Activated CD8-positive, alpha-beta memory T cell treated with anti-CD3 and anti-CD28 coated beads for 24 hours (primary cell): ENCODE measurements at regions not wholly inside any gene's neighbourhood (a gene's known extent, or its start where the extent isn't known, plus 50 kb on each side); places are given as distances from the start of the nearest gene placed in this dataset.
"Not testable (repeated sequence)": the region's sequence is repeated elsewhere in the genome, so short reads cannot be mapped to it uniquely, and the experiment has no call there.

ENCODE experiments used
- DNase-seq: peaks from one replicate; pipeline ENCODE4 v3.0.0-alpha.2; 2020

DNA sequence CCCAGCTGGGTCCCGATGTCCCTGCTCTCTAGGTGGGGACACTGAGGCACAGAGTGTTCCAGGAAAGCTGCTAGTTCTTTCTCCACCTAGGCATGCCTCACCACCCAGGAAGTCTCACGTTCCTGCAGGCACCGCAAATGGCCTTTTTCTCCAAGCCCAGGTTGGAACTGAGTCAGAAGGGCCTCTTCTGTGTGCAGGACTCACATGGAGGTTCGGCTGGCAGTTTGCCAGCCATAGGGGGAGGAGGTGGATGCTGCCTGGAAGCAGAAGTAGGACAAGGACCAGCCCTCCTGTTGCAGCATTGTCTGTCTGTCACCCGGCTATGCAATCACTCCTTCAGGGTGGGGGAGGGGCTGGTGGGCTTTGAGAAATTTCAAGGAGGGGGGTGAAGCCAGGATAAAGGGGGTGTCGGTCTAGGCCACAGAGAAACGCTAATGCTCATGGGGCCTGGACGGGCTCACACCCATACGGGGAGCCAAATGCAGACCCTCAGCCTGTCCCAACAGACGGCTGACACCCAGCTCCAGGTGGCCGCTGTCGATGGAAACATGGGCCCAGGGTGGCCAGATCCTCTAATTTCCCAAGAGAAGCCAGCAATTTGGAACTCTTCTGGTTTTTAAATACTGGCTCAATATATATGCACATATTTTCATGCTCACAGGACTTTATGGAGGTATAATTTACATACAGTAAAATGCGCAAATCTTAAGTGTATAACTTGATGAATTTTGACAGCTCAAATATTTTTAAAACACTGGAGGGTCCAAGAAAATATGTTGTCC lies 120.5 kb downstream of the PHETA1 start:
- no peak for DNase-seq

DNA sequence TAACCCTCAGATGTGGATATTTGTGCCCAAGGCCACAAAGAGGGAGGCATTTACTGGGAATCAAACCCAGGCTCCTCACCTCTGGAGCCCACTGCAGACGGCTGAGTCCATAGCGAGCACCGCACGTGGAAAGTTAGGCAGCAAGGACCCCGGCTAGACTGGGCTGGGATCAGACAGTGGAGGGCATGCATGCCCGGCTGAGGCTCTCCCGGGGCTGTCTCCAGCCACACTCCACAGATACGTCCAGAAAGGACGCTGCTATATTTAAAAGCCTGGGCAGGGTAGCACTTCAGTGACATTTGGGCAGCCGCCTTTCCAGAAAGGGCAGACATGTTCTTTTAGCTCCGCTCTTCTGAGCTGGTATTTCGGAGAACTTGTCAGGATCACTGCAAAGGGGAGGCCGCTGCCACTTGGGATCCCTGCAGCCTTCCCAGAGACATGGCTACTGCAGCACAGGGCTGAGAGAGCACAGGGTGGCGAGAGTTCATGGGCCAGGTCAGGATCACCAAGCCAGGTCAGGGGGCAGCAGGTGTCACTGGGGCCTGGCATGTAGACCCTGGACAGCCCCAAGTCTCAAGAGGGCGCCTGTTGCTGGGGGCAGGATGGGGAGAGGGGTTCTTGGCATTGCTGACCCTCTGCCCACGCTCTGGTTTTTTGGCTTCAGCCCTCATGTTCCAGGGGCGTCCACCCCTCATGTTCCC lies 121.7 kb downstream of the PHETA1 start:
- no peak for DNase-seq

DNA sequence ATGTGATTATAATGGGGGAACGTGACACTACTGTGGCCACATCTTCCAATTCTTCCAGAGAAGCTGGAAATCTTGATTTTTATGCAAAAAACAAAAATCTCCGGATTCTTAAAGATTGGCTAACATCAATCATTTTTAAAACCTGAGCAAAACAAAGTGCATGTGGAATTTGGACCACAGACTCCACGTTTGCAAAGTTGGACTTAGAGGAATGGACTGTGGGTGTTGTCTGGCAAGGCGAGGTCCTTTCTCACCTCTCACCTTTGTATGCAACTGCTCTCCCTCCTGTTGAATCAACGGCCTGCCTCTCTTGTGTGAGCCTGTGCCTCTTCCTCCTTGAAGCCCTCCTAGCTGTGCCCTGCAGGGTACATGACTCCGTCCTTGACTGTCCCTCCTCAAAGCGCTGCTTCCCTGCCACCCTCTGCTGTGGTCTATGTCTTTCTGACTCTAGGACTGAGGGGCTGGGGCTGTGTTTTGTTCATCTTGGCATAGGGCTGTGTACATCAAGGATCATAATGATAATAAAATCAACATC lies 122.4 kb downstream of the PHETA1 start:
- no peak for DNase-seq

DNA sequence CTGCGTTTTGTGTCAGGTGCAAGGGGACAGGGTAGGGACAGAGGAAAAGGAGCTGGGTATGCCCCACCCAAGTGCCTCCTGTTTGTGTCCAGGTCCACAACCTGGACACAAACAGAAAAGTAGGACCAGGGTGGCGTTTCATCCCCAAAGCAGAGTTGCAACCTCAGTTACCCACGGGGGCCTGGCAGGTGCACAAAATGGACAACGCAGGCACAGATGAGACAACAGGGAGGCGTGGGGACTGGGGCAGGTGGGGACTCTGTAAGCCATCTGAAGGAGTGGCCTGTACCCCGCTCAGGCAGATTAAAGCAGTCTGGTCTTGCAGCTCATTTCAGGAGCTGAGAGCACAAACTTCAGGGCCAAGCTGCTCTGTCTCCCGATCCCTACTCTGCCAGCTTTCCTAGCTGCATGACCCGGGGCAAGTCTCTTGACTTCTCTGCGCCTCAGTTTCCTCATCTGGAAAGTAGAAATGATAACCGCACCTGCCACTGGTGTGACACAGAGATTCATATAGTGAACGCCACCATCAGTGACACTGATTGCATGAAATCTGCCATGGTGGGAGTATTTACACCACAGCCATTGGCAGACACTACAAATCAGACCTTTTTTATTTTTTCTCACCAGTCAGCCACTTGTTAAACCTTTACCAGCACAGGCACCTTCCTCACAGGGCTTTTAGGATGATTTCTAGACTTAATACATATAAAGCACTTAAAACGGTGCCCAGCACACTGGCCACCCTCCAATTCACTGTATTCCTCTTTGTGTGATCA lies 123.0 kb downstream of the PHETA1 start:
- no peak for DNase-seq

DNA sequence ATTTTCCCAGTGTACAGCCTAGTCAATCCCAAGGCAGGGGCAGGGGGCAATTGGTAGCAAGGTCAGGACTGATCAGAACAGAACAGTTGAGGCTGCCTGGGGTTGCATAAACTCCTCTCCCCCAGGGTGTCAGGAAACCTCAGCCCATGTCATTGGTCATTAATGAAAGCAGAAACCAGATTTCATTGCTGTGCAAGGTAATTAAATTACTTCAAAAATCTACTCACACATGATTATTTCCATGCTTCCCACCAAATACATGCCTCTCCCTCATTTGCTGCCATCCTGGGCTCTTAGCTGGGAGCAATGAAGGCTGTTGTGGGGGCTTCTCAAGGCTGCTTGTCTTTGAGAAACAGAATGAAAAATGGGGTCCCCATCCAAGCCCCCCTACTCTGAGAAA lies 124.2 kb downstream of the PHETA1 start:
- DNase-seq = no peak

DNA sequence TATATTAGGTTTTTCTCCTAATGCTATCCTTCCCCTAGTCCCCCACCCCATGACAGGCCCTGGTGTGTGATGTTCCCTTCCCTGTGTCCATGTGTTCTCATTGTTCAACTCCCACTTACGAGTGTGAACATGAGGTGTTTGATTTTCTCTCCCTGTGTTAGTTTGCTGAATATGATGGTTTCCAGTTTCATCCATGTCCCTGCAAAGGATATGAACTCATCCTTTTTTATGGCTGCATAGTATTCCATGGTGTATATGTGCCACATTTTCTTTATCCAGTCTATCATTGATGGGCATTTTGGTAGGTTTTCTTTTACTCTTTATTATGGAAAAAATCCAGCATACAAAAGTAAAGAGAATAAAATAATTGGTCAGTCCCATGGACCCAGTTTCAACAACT lies 126.1 kb downstream of the PHETA1 start:
- not testable (repeated sequence) for DNase-seq

DNA sequence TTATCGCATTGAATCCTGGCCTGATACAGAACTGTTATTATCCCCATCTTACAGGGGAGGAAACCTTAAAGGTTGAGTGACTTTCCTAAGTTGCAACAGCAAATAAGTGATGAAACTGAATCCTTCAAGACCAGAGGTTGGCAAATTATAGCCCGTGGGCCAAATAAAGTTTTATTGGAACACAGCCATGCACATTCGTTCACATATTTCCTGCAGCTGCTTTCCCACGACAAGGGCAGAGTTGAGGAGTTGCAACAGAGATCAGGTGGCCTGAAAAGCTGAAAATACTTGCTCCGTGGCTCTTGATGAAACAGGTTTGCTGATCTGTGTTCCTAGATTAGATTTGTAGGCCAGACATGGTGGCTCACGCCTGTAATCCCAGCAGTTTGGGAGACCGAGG lies 126.7 kb downstream of the PHETA1 start:
- no peak for DNase-seq

DNA sequence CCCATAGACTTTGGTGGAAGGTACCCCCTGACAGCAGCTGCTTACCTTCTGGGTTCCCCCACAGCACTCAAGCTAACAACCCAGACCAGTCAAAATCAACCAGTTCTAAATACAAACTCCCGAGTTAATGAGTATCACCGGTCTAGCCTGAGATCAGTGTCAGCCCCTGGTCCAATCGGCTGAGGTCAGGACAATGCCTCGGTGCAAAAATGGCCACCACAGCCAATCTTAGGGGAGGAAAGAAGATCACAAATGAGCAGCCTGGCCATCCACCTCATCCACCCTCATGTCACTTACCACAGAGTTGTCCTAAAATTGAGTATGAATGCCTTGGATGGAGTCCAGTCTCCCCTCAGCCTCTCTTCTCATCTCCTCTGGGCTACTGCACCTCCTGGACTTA lies 128.5 kb downstream of the PHETA1 start:
- DNase-seq = no peak

DNA sequence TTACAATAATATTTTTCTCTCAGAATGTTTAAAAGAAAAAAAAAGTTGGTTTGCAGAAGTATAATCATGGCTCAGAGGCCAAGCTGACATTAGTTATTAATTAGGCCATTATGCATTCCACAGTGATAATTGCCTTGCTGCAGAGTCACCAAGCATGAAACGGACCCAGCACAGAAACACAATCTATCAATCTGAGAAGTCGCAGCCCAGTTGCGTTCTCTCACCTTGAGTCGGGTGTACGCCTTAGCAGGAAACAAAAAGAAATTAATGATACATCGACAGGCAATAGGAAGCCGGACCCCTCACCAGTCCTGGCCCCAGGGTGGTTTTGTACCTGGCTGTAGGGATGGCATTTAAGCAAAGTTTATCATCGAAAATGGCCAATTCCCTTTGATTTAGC lies 129.7 kb downstream of the PHETA1 start:
- DNase-seq = no peak

DNA sequence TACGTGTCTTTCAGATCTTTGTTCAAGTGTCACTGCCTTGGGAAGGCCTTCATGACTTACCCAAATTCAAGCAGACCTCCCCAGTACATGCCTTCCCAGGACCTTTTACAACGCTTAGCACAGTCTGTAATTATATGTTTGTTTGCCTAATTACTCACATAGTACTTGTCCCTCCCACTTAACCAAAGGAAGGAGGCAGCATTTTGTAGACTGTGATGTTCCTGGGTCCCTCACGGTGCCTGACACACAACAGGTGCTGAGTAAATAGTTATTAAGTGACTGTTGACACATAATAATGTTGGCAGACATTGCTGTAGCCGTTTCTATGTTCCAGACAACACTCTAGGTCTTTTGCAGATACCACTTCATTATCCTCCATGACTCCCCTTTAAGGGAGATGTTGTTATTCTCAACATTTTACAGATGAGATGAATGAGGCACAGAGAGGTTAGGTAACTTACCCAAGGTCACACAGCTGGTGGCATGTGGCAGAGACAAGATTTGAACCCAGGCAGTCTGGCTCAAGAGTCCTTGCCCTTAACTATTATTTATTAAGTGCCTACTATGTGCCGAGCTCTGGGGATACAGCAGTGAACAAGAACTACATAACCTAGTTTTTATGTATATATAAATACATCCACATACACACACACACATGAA lies 130.7 kb downstream of the PHETA1 start:
- DNase-seq = no peak

DNA sequence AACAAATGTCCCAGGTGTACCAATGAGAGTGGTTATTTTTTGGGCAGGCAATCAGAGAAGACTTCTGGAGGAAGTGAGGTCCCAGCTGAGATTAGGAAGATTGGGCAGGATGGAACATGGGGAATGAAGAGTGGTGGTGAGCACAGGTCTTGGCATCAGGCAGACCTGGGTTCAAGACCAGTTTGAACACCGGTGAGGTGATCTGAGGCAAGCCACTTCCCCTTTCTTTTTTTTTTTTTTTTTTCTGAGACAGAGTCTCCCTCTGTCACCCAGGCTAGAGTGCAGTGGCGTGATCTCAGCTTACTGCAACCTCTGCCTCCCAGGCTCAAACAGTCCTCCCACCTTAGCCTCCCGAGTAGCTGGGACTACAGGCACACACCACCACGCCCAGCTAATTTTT lies 134.4 kb downstream of the PHETA1 start:
- not testable (repeated sequence) for DNase-seq

DNA sequence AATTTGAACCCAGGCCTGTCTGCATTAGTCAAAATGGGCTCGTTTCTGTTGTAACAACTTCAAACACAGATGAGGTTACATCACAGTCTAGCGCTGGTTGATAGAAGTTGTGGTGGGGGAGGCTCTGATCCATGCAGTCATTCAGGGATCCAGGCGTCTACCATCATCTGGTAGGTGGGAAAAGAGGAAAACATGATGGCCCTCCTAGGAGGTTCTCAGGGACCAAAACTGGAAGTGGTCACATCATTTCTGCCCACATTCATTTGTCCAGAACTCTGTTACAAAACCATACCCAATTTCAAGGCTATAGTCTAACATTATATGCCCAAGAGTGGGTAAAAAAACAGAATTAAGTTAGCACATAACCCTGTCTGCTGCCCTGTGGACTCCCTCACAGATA lies 135.1 kb downstream of the PHETA1 start:
- no peak for DNase-seq

DNA sequence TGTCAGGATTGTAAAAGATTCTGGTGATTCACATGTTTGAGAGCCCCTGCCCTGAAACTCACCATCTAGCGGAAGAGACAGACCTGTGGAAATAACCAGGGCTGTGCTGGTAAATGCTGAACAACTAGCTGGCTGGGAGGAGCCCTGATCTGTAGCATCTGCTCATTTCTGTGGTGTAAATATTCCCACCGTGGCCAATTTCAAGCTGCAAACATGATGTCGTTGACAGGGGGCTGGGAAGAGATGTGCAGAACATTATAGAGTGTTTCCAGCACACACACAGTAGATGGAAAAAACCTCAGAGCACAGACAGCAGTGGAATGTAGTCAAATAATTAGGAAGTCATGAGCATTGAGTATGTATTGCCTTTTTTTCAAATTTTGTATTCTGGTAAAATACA lies 138.2 kb downstream of the PHETA1 start:
- DNase-seq = no peak

DNA sequence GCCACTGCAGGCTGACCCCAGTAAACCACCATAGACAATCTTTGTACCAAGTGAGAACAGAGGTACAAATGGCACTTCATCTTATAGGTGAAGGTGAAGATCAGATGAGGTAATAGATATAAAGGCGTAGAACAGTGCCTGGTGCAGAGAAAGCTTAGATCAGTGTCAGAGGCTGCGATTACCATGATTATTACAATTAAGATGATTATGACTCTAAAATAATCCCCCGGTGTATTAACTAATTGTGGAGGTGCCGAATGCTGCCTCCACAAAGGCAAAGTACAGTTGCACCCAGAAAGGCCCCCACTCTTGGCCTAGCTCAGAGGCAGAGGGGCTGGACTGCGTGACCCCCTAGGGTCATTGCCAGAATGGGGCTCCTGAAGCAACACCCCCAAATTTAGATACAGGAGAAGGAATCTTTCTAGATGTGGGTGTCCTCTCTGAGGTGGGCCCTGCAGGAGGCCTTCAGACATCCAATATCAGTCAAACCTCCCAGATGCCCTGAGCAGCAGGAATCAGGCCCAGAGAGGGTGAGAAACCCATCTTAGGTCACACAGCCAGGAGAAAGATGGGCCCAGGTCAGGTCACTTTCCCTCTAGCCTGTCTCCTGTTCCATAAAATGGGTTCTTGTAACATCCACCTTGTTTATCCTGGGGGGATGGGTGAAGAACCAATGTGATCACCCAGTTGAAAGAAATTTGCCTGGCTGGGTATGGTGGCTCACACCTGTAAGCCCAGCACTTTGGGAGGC lies 139.8 kb downstream of the PHETA1 start:
- no peak for DNase-seq

DNA sequence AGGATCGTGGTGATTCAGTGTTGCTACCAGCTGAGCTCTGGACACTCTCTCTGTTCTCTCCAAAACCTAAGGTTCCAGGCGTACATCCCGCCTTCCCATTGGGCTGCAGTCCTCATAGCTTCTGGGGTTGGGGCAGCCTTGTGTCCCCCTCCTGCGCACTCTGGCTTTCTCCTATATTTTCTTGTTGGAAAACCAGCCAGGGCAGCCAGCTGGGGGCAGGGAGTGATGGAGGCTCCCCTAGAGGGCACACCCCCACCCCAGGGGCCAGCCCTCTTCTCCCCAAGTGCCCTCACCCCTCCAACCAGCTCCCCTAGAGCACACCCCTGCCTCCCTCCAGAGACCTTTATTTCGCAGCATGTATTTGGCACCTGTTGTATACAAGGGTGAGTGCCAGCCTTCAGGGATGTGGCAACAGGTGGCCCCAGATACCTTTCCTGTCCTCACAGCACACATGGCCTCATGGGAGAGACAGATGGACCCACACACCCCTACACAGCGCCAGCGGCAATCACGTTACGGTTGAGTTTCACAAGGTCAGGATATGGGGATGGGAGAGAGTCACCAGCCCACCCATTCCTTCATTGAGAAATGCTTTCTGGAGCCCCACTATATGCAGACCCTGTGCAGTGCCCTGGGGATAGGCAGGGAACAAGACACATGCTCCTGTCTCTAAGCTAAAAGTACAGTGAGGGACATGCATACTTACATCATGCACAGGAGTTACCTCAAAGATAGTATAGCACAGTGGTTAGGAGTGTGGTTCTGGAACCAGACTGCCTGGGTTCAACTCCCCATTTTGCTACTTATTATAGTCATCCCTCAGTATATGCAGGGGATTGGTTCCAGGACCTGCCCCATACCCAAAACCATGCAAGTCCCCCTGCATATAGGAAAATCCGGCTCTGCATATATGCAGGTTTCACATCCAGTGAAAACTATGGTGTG lies 141.1 kb downstream of the PHETA1 start:
- DNase-seq = no peak

DNA sequence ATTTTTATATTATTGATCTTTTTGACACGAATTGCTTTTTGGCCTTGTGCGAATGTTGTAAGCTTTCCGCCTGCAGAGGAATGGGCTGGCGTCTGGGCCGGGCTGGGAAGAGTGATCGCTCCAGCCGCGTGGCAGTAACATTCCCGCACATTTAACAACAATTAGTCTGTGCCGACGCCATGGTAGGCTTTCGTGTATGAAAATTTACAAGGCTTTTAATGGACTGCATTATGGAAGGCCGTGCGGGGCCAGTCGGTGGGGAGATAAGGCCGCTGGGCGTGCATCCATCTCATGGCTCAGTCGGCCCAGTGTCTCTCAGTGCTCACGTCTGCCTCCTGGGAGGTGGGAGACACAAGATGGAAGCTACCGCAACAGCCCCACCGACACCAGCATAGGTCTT lies 142.2 kb downstream of the PHETA1 start:
- DNase-seq = no peak

DNA sequence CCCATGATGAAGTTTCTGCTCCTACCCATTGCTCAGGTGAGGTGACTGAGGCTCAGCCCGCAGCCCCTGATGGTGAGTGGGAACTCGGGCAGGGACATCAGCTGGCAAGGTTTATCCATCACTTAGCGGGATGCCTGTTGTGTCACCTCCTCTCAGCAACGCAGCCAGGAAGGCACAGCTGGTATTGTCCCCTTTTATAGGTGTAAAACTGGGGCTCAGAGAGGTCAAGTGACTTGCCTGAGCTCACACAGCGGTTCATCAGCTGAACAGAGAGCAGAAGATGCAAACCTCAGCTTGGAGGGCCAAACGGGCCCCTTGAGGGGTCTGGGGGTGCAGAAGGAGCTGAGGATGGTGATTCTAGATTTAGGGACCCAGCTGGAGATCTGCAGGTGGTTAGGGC lies 143.6 kb downstream of the PHETA1 start:
- DNase-seq = no peak

DNA sequence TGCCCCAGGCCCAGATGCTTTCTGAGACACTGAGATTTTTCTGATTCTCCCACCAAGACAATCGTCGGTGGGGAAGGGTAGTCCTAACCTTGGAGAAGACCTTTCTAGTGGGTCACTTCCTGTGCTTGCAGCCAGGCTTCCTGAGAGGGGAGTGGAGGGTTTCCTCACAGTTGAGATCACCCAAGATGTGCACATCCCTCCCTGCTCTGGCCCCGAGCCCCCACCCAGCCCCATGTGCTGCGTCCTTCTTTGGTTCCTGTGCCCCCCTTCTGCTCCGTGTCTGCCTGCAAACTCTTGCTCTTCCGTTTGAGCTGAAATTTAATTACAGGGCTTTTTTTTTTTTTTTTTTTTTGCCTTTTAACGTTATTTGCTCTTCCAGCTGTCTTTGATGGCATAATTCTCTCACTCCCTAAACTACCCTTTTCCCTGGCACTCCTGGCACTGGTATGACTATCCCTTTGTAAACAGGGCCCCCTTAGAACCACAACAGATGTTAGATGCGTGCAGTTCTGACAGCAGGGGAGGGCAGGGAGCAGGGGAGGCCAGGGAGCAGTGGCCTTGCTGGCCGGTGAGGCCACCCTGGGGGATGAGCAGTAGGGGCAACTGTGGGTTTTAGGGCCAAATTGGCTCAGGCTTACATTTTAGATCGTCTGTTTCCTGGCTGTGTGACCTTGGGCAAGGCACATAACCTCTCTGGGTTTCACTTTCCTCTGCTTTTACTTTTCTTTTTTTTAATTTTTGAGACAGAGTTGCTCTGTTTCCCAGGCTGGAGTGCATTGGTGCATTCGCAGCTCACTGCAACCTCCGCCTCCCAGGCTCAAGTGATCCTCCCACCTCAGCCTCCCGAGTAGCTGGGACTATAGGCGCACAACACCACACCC lies 144.5 kb downstream of the PHETA1 start:
- no peak for DNase-seq

DNA sequence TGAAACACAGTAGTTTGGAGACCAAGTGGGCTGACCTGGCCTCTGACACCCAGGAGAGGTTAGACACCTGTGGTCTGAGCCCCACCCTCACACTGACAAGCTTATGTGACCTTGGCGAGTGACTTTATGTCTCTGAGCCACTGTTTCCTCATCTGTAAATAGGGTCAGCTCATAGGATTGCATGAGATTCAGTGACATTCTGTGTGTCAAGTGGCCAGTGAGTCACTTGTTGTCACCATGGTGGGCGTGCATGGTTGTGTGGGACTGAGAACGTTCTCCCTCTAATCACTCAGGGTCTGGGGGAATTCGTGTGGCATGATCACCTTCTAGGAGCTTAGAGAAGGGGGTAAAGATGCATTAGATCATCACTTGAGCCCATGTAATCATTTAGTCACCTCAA lies 146.4 kb downstream of the PHETA1 start:
- no peak for DNase-seq

DNA sequence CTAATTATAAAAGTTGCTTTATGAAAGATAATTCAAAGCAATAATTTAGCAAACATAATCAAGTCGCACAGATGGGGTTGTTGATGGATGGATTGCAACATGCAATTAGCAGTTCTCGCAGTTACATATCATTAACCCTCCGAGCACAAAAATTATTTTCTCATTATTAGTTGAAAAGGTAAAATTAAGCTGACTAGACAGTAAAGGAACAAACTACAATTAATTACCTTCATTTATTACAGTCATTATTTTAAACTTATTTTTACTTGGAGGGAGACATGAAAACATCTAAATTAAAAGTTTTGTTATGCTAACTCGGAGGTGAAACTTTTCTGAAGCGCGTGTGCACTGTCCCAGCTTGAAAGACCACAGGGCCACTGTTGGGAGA lies 146.9 kb downstream of the PHETA1 start:
- no peak for DNase-seq
